ENCODE measurements at regions not wholly inside any gene's neighbourhood (a gene's known extent, or its start where the extent isn't known, plus 50 kb on each side); places are given as distances from the start of the nearest gene placed in this dataset.

- no peak for TF ChIP-seq CTCF (IDR thresholded peaks at IDR 0.05; ENCODE audit: insufficient read depth, low read length, poor library complexity, severe bottlenecking)
- no peaks in the 10 kb centered on the region for H3K36me3 ChIP-seq (ENCODE audit: control insufficient read depth, insufficient read depth, low read length)
- DNase-seq (ENCODE audit: low read depth) = no peak
- H3K27me3 ChIP-seq (ENCODE audit: control insufficient read depth, insufficient read depth, low read length) = no peaks in the 10 kb centered on the region
- no peak overlapping the region for H3K4me3 ChIP-seq (ENCODE audit: low read depth, low read length)
Measured at GRCh38 chr6:126608681-126609080, 268.8 kb downstream of the CENPW start.

- TF ChIP-seq CTCF (IDR thresholded peaks at IDR 0.05; ENCODE audit: insufficient read depth, low read length, poor library complexity, severe bottlenecking) = no peak
- Histone ChIP-seq H3K36me3 (ENCODE audit: control insufficient read depth, insufficient read depth, low read length) (no peaks in the 10 kb centered on the region), H3K27me3 (ENCODE audit: control insufficient read depth, insufficient read depth, low read length) (no peaks in the 10 kb centered on the region), H3K4me3 (ENCODE audit: low read depth, low read length) (no peak overlapping the region)
- DNase-seq (ENCODE audit: low read depth) = no peak
Measured at GRCh38 chr6:126614642-126615504, 275.0 kb downstream of the CENPW start.

GRCh38 chr6:126616866-126617265 lies 277.0 kb downstream of the CENPW start:
- TF ChIP-seq CTCF (IDR thresholded peaks at IDR 0.05; ENCODE audit: insufficient read depth, low read length, poor library complexity, severe bottlenecking) = no peak
- H3K27me3 ChIP-seq (ENCODE audit: control insufficient read depth, insufficient read depth, low read length) = no peaks in the 10 kb centered on the region
- DNase-seq (ENCODE audit: low read depth) = no peak
- no peak overlapping the region for H3K4me3 ChIP-seq (ENCODE audit: low read depth, low read length)
- no peaks in the 10 kb centered on the region for H3K36me3 ChIP-seq (ENCODE audit: control insufficient read depth, insufficient read depth, low read length)

- no peaks in the 10 kb centered on the region for H3K27me3 ChIP-seq (ENCODE audit: control insufficient read depth, insufficient read depth, low read length)
- DNase-seq (ENCODE audit: low read depth) = no peak
- no peak for TF ChIP-seq CTCF (IDR thresholded peaks at IDR 0.05; ENCODE audit: insufficient read depth, low read length, poor library complexity, severe bottlenecking)
- H3K36me3 ChIP-seq (ENCODE audit: control insufficient read depth, insufficient read depth, low read length) = no peaks in the 10 kb centered on the region
- no peak overlapping the region for H3K4me3 ChIP-seq (ENCODE audit: low read depth, low read length)
Measured at GRCh38 chr6:126618639-126619343, 278.9 kb downstream of the CENPW start.

- TF ChIP-seq CTCF (IDR thresholded peaks at IDR 0.05; ENCODE audit: insufficient read depth, low read length, poor library complexity, severe bottlenecking) = no peak
- Histone ChIP-seq H3K4me3 (ENCODE audit: low read depth, low read length) (no peak overlapping the region), H3K36me3 (ENCODE audit: control insufficient read depth, insufficient read depth, low read length) (no peaks in the 10 kb centered on the region), H3K27me3 (ENCODE audit: control insufficient read depth, insufficient read depth, low read length) (no peaks in the 10 kb centered on the region)
- no peak for DNase-seq (ENCODE audit: low read depth)
Measured at GRCh38 chr6:126620719-126621118, 280.8 kb downstream of the CENPW start.

Measured in kidney epithelial cell (primary cell).